ENCODE measurements at regions not wholly inside any gene's neighbourhood (a gene's known extent, or its start where the extent isn't known, plus 50 kb on each side); places are given as distances from the start of the nearest gene placed in this dataset.

DNA sequence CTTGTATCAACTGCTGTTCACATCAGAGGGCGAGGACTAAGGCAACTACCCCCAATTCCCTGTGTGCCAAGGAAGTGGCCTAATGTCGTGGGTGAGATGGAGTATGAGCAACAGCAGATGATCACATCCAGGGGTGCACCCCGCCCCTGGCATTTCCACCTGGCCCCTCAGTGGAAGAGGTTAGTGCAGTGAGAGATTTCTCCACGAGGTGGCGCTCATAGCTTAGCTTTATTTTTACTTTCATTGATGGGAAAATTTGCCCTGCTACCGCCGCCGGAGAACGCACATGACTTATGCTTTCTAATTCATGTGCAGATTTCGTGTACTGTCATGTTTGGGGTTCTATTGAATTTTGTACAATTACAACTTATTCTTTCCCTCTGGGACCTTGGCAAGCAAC lies 470.6 kb upstream of the MEX3C start:
- H3K27me3 ChIP-seq (ENCODE audit: control insufficient read depth, insufficient read depth, low read length) = no peaks in the 10 kb centered on the region
- TF ChIP-seq, protein P1, sequence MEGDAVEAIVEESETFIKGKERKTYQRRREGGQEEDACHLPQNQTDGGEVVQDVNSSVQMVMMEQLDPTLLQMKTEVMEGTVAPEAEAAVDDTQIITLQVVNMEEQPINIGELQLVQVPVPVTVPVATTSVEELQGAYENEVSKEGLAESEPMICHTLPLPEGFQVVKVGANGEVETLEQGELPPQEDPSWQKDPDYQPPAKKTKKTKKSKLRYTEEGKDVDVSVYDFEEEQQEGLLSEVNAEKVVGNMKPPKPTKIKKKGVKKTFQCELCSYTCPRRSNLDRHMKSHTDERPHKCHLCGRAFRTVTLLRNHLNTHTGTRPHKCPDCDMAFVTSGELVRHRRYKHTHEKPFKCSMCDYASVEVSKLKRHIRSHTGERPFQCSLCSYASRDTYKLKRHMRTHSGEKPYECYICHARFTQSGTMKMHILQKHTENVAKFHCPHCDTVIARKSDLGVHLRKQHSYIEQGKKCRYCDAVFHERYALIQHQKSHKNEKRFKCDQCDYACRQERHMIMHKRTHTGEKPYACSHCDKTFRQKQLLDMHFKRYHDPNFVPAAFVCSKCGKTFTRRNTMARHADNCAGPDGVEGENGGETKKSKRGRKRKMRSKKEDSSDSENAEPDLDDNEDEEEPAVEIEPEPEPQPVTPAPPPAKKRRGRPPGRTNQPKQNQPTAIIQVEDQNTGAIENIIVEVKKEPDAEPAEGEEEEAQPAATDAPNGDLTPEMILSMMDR (IDR thresholded peaks at IDR 0.05; ENCODE audit: insufficient read depth, low read length, poor library complexity, severe bottlenecking) = peak; percentile 69
- H3K36me3 ChIP-seq (ENCODE audit: control insufficient read depth, insufficient read depth, low read length) = no peaks in the 10 kb centered on the region
- no peak for DNase-seq (ENCODE audit: low read depth)
- no peak overlapping the region for H3K4me3 ChIP-seq (ENCODE audit: low read depth, low read length)

DNA sequence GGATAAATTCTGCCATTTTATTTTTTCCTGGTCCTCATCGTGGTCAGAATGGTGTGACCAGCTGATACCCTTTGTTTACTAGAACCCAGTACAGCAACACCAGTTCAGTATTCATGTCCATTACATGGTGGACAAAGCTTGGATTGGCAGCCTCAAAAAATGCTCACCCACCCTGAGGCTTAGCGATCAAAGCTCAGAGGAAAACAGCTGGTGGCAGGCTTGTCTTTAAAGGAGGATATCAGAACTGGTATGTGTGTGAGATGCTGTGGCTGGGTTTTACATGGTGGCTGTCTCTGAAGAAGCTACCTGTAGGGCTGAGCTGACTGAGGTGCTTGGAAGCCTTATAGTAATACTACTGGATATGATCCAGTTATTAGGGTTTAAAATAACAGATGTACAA lies 471.1 kb upstream of the MEX3C start:
- H3K4me3 ChIP-seq (ENCODE audit: low read depth, low read length) = no peak overlapping the region
- H3K36me3 ChIP-seq (ENCODE audit: control insufficient read depth, insufficient read depth, low read length) = no peaks in the 10 kb centered on the region
- TF ChIP-seq, protein P1 (IDR thresholded peaks at IDR 0.05; ENCODE audit: insufficient read depth, low read length, poor library complexity, severe bottlenecking) = no peak
- DNase-seq (ENCODE audit: low read depth) = no peak
- no peaks in the 10 kb centered on the region for H3K27me3 ChIP-seq (ENCODE audit: control insufficient read depth, insufficient read depth, low read length)

DNA sequence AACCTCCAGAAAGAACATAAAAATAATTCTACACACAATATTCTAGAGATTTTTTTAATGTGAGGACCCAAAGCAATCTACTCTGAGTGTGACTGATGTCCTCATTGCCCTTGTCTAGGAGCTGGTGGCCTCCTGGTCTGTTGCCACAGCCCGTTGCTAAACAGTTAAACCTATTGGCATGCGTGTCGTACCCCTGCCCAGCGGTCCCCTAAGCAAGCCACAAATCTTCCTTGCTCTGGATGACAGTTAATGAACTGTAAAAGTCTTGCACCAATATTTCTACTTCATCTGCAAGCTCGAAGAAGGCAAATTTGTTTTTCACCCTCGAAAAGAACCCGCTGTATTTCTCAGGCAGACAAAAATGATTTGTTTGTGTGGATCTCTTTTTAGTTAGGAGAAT lies 489.1 kb upstream of the MEX3C start:
- Histone ChIP-seq H3K27me3 (ENCODE audit: control insufficient read depth, insufficient read depth, low read length) (no peaks in the 10 kb centered on the region), H3K36me3 (ENCODE audit: control insufficient read depth, insufficient read depth, low read length) (no peaks in the 10 kb centered on the region), H3K4me3 (ENCODE audit: low read depth, low read length) (no peak overlapping the region)
- TF ChIP-seq, protein P1 (IDR thresholded peaks at IDR 0.05; ENCODE audit: insufficient read depth, low read length, poor library complexity, severe bottlenecking) = no peak
- DNase-seq (ENCODE audit: low read depth) = no peak

DNA sequence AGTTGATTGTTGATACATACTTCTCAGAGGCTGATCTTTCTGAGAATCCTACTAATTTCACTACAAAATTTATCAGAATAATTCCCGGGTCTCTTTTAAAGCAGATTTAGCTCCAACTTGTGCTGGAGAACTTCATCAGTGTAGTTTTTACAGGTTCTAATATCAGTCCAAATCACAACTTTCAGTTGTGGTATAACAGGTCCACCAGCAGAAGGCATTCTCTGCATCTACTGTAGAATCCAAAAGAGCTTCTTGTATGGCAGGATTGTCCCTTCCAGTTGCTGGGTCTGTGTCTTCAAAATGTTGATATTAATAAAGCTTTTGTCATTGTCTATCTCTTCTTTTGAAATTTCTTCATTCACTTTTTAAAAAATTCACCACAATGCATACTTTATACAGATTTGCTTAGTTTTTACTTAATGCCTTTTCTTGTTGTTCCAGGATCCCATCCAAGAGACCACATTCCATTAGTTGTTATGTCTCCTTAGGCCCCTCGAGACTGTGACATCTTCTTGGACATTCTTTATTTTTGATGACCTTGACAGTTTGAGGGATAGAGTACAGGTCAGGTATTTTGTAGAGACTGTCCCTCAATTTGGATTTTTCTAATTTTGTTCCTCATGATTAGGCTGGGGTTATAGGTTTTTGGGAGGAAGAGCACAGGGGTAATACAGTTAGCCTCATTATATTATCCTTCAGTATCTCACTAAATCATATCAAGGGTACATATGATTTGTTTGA lies 490.5 kb upstream of the MEX3C start:
- Histone ChIP-seq H3K4me3 (ENCODE audit: low read depth, low read length) (no peak overlapping the region), H3K36me3 (ENCODE audit: control insufficient read depth, insufficient read depth, low read length) (no peaks in the 10 kb centered on the region), H3K27me3 (ENCODE audit: control insufficient read depth, insufficient read depth, low read length) (no peaks in the 10 kb centered on the region)
- TF ChIP-seq, protein P1 (IDR thresholded peaks at IDR 0.05; ENCODE audit: insufficient read depth, low read length, poor library complexity, severe bottlenecking) = no peak
- DNase-seq (ENCODE audit: low read depth) = no peak

DNA sequence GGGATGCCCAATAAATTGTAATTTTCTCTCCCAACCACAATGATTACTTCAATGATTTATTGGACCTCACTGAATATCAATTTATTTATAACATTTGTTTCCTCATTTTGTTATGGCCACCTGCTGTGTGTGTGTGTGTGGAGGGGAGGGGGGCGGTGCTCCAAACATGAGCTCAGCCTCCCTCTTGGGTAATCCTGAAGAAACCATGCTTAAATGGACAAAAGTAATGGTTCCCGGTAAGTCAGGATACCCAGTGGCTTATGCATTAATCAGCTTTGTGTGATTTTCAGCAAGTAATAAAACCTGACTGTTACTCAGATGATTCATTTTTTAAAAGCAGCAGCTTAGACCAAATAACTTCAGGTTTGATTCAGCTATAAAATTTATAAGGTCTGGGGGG lies 495.1 kb upstream of the MEX3C start:
- Histone ChIP-seq H3K4me3 (ENCODE audit: low read depth, low read length) (no peak overlapping the region), H3K27me3 (ENCODE audit: control insufficient read depth, insufficient read depth, low read length) (no peaks in the 10 kb centered on the region), H3K36me3 (ENCODE audit: control insufficient read depth, insufficient read depth, low read length) (no peaks in the 10 kb centered on the region)
- TF ChIP-seq, protein P1 (IDR thresholded peaks at IDR 0.05; ENCODE audit: insufficient read depth, low read length, poor library complexity, severe bottlenecking) = no peak
- no peak for DNase-seq (ENCODE audit: low read depth)

DNA sequence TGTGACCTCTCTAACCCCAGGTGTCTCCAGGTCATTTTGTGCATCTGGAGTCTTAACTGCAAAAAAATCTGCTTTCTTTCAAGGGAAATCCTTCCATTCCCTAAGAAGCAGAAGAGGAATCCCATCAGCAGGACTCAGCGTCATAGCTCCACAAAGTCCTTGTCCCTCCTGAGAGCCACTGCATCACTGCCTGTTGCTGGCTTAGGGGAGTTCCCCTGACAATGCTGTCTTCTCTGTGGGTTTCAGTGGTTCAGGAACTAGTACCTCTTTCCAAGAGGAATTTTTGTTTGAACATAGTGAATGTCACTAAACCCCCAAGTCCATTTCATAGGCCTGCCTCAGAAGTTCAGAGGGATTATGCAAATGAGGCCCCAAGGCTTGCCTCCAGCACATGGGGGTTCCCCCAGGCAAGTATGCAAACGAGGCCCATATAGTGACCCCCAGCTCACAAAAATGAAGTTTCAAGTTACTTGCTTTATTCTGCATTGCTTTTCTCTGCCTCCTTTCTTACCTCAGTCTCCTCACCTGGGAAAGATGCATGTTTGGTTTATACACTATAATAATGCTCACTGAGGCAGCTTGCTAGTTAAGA lies 513.9 kb upstream of the MEX3C start:
- H3K36me3 ChIP-seq (ENCODE audit: control insufficient read depth, insufficient read depth, low read length) = no peaks in the 10 kb centered on the region
- no peaks in the 10 kb centered on the region for H3K27me3 ChIP-seq (ENCODE audit: control insufficient read depth, insufficient read depth, low read length)
- DNase-seq (ENCODE audit: low read depth) = no peak
- TF ChIP-seq, protein P1 (IDR thresholded peaks at IDR 0.05; ENCODE audit: insufficient read depth, low read length, poor library complexity, severe bottlenecking) = no peak
- H3K4me3 ChIP-seq (ENCODE audit: low read depth, low read length) = no peak overlapping the region

Data from kidney epithelial cell (primary cell).